ENCODE measurements at regions not wholly inside any gene's neighbourhood (a gene's known extent, or its start where the extent isn't known, plus 50 kb on each side); places are given as distances from the start of the nearest gene placed in this dataset.

GRCh38 chr21:14753069-14753465 lies 207.0 kb upstream of the SAMSN1 start:
- Histone ChIP-seq H3K27me3 (ENCODE audit: insufficient read depth, low read length) (no peaks in the 10 kb centered on the region), H3K4me3 (ENCODE audit: insufficient read depth, low read depth, low read length) (no peak overlapping the region), H2AFZ (ENCODE audit: low read depth, low read length) (no peak overlapping the region), H3K79me2 (ENCODE audit: insufficient read depth, low read length) (no peaks in the 10 kb centered on the region), H3K9ac (ENCODE audit: low read length) (no peak overlapping the region), H3K4me2 (ENCODE audit: low read length) (no peak overlapping the region), H3K27ac (ENCODE audit: low read depth, low read length) (no peak overlapping the region), H3K9me3 (ENCODE audit: insufficient read depth, low read depth, low read length) (no peaks in the 10 kb centered on the region), H3K36me3 (ENCODE audit: insufficient read depth, low read length) (no peaks in the 10 kb centered on the region), H4K20me1 (ENCODE audit: insufficient read depth, low read length) (no peaks in the 10 kb centered on the region), H3K4me1 (ENCODE audit: insufficient read depth, low read length) (no peaks in the 10 kb centered on the region)
- peaks cover 6% of the 10 kb centered on the region for H3K4me1 Mint-ChIP-seq (ENCODE audit: low read depth, unreplicated experiment)
- TF ChIP-seq, protein P1, sequence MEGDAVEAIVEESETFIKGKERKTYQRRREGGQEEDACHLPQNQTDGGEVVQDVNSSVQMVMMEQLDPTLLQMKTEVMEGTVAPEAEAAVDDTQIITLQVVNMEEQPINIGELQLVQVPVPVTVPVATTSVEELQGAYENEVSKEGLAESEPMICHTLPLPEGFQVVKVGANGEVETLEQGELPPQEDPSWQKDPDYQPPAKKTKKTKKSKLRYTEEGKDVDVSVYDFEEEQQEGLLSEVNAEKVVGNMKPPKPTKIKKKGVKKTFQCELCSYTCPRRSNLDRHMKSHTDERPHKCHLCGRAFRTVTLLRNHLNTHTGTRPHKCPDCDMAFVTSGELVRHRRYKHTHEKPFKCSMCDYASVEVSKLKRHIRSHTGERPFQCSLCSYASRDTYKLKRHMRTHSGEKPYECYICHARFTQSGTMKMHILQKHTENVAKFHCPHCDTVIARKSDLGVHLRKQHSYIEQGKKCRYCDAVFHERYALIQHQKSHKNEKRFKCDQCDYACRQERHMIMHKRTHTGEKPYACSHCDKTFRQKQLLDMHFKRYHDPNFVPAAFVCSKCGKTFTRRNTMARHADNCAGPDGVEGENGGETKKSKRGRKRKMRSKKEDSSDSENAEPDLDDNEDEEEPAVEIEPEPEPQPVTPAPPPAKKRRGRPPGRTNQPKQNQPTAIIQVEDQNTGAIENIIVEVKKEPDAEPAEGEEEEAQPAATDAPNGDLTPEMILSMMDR (IDR thresholded peaks at IDR 0.05; ENCODE audit: insufficient read depth, low read depth, low read length): no peak
- no peak for TF ChIP-seq EZH2 (IDR thresholded peaks at IDR 0.05; ENCODE audit: insufficient read depth, low read length)
- H3K27ac Mint-ChIP-seq (ENCODE audit: unreplicated experiment): no peak overlapping the region
- FAIRE-seq (no peak), DNase-seq (ENCODE audit: low read depth) (no peak)
- H3K36me3 Mint-ChIP-seq (ENCODE audit: low read depth, unreplicated experiment): no peaks in the 10 kb centered on the region
- H3K9me3 Mint-ChIP-seq (ENCODE audit: unreplicated experiment): no peaks in the 10 kb centered on the region
- no peaks in the 10 kb centered on the region for H3K27me3 Mint-ChIP-seq (ENCODE audit: low read depth, unreplicated experiment)
- H3K4me3 Mint-ChIP-seq (ENCODE audit: unreplicated experiment): no peak overlapping the region

GRCh38 chr21:14752345-14752909 lies 206.3 kb upstream of the SAMSN1 start:
- H4K20me1 ChIP-seq (ENCODE audit: insufficient read depth, low read length): no peaks in the 10 kb centered on the region
- no peaks in the 10 kb centered on the region for H3K9me3 ChIP-seq (ENCODE audit: insufficient read depth, low read depth, low read length)
- no peaks in the 10 kb centered on the region for H3K36me3 Mint-ChIP-seq (ENCODE audit: low read depth, unreplicated experiment)
- TF ChIP-seq EZH2 (IDR thresholded peaks at IDR 0.05; ENCODE audit: insufficient read depth, low read length): no peak
- no peaks in the 10 kb centered on the region for H3K4me1 ChIP-seq (ENCODE audit: insufficient read depth, low read length)
- DNase-seq (ENCODE audit: low read depth): no peak
- H3K9ac ChIP-seq (ENCODE audit: low read length): no peak overlapping the region
- H3K4me3 Mint-ChIP-seq (ENCODE audit: unreplicated experiment): no peak overlapping the region
- FAIRE-seq: no peak
- peaks cover 6% of the 10 kb centered on the region for H3K4me1 Mint-ChIP-seq (ENCODE audit: low read depth, unreplicated experiment)
- H3K27ac ChIP-seq (ENCODE audit: low read depth, low read length): no peak overlapping the region
- H3K9me3 Mint-ChIP-seq (ENCODE audit: unreplicated experiment): no peaks in the 10 kb centered on the region
- no peak overlapping the region for H3K27ac Mint-ChIP-seq (ENCODE audit: unreplicated experiment)
- H2AFZ ChIP-seq (ENCODE audit: low read depth, low read length): no peak overlapping the region
- H3K79me2 ChIP-seq (ENCODE audit: insufficient read depth, low read length): no peaks in the 10 kb centered on the region
- no peak overlapping the region for H3K4me3 ChIP-seq (ENCODE audit: insufficient read depth, low read depth, low read length)
- no peaks in the 10 kb centered on the region for H3K36me3 ChIP-seq (ENCODE audit: insufficient read depth, low read length)
- no peak overlapping the region for H3K4me2 ChIP-seq (ENCODE audit: low read length)
- no peaks in the 10 kb centered on the region for H3K27me3 ChIP-seq (ENCODE audit: insufficient read depth, low read length)
- H3K27me3 Mint-ChIP-seq (ENCODE audit: low read depth, unreplicated experiment): no peaks in the 10 kb centered on the region

DNA sequence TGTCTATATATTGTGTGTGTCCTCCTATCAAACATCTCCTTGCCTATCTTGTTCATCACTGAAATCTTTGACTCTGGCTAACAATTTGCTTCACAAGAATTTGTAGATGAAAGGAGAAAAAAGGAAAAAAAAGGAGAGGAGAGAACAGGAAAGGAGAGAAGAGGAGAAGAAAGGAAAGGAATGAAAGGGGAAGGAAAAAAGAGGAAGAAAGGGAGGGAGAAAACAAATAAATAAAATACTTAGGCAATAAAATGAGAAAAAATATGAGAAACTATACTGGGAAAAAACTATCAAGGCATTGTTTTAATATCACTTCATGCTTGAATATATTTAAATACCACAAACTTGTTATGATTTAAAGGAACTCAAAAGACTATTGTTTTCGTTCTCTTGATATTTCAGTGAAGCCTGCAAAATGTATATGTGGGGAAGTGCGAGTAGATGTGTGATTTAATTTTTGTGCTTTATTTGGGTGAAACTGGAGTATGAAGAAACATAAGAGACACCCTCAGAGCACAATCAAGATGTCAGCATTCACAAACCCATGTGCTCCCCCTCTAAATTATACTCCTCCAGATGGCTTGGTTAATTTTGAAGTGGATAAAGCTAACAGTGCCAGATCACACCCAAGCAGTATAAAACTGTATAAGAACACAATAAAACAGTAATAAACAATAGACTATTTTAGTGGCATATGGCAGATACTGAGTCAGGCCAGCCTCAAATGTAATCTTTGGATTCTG lies 205.7 kb upstream of the SAMSN1 start:
- no peak for DNase-seq (ENCODE audit: low read depth)
- Histone ChIP-seq H2AFZ (ENCODE audit: low read depth, low read length) (no peak overlapping the region), H3K9me3 (ENCODE audit: insufficient read depth, low read depth, low read length) (no peaks in the 10 kb centered on the region), H3K4me1 (ENCODE audit: insufficient read depth, low read length) (no peaks in the 10 kb centered on the region), H3K4me3 (ENCODE audit: insufficient read depth, low read depth, low read length) (no peak overlapping the region), H3K9ac (ENCODE audit: low read length) (no peak overlapping the region), H3K79me2 (ENCODE audit: insufficient read depth, low read length) (no peaks in the 10 kb centered on the region), H3K36me3 (ENCODE audit: insufficient read depth, low read length) (no peaks in the 10 kb centered on the region), H3K4me2 (ENCODE audit: low read length) (no peak overlapping the region), H3K27ac (ENCODE audit: low read depth, low read length) (no peak overlapping the region), H3K27me3 (ENCODE audit: insufficient read depth, low read length) (no peaks in the 10 kb centered on the region), H4K20me1 (ENCODE audit: insufficient read depth, low read length) (no peaks in the 10 kb centered on the region)
- no peak for FAIRE-seq
- TF ChIP-seq, protein P1 (IDR thresholded peaks at IDR 0.05; ENCODE audit: insufficient read depth, low read depth, low read length): no peak
- no peak for TF ChIP-seq EZH2 (IDR thresholded peaks at IDR 0.05; ENCODE audit: insufficient read depth, low read length)
- no peak overlapping the region for H3K27ac Mint-ChIP-seq (ENCODE audit: unreplicated experiment)
- no peak overlapping the region for H3K4me3 Mint-ChIP-seq (ENCODE audit: unreplicated experiment)
- H3K36me3 Mint-ChIP-seq (ENCODE audit: low read depth, unreplicated experiment): no peaks in the 10 kb centered on the region
- no peaks in the 10 kb centered on the region for H3K9me3 Mint-ChIP-seq (ENCODE audit: unreplicated experiment)
- peaks cover 6% of the 10 kb centered on the region for H3K4me1 Mint-ChIP-seq (ENCODE audit: low read depth, unreplicated experiment)
- H3K27me3 Mint-ChIP-seq (ENCODE audit: low read depth, unreplicated experiment): no peaks in the 10 kb centered on the region

Data from astrocyte (in vitro differentiated cells and primary cell).